Neural cell (in vitro differentiated cells): ENCODE measurements at regions not wholly inside any gene's neighbourhood (a gene's known extent, or its start where the extent isn't known, plus 50 kb on each side); places are given as distances from the start of the nearest gene placed in this dataset.

Experiments
- H2AFZ ChIP-seq: fragments of 200-600, 300-800 bp; sonication (generic), shearing (Covaris generic); 2 replicates; pipeline ENCODE4 v1.6.0; 2014; ENCODE audit warnings: low read depth, mild to moderate bottlenecking, antibody characterized with exemption, low read length, moderate library complexity
- H3F3A ChIP-seq: fragments of 200-600 bp; shearing (Covaris generic); 2 replicates; pipeline ENCODE4 v1.6.1; 2016; ENCODE audit warnings: mild to moderate bottlenecking, moderate library complexity, mixed read lengths, antibody characterized with exemption, low read length; ENCODE audit not compliant: insufficient read depth, poor library complexity, severe bottlenecking
- H3K27ac ChIP-seq: fragments of 200-600, 300-800 bp; sonication (generic), shearing (Covaris generic); 2 replicates; pipeline ENCODE4 v1.5.1; 2014; ENCODE audit warnings: mild to moderate bottlenecking, low read length, moderate library complexity
- H3K27me3 ChIP-seq: fragments of 300-800, 200-600 bp; sonication (generic), shearing (Covaris generic); 2 replicates; pipeline ENCODE4 v1.6.0; 2014; ENCODE audit warnings: mild to moderate bottlenecking, low read depth, low read length, moderate library complexity; ENCODE audit not compliant: insufficient read depth
- H3K36me3 ChIP-seq: fragments of 300-800, 200-600 bp; sonication (generic), shearing (Covaris generic); 2 replicates; pipeline ENCODE4 v1.5.1; 2014; ENCODE audit warnings: mild to moderate bottlenecking, antibody characterized with exemption, low read length, moderate library complexity; ENCODE audit not compliant: insufficient read depth
- H3K4me2 ChIP-seq: fragments of 300-800, 200-600 bp; sonication (generic), shearing (Covaris generic); 2 replicates; pipeline ENCODE4 v1.6.0; 2014; ENCODE audit warnings: mild to moderate bottlenecking, low read length
- H3K4me3 ChIP-seq: fragments of 300-800, 200-600 bp; sonication (generic), shearing (Covaris generic); 2 replicates; pipeline ENCODE4 v1.5.1; 2014; ENCODE audit warnings: mild to moderate bottlenecking, low read length, moderate library complexity
- H3K79me2 ChIP-seq: fragments of 200-600 bp; shearing (Covaris generic); replicated peaks from 2 replicates; pipeline ENCODE4 v1.6.0; 2014; ENCODE audit warnings: mild to moderate bottlenecking, low read length, moderate library complexity; ENCODE audit not compliant: insufficient read depth
- H3K9ac ChIP-seq: fragments of 300-800, 200-600 bp; sonication (generic), shearing (Covaris generic); 2 replicates; pipeline ENCODE4 v1.6.1; 2016; ENCODE audit warnings: mild to moderate bottlenecking, low read length, mixed read lengths
- H3K9me2 ChIP-seq: fragments of 200-600 bp; shearing (Covaris generic); 2 replicates; pipeline ENCODE4 v1.6.1; 2016; ENCODE audit warnings: mild to moderate bottlenecking, low read length, mixed read lengths; ENCODE audit not compliant: insufficient read depth
- H3K9me3 ChIP-seq: fragments of 200-600, 300-800 bp; sonication (generic), shearing (Covaris generic); 2 replicates; pipeline ENCODE4 v1.6.1; 2016; ENCODE audit warnings: mild to moderate bottlenecking, mixed run types, low read length, moderate library complexity, mixed read lengths
- H4K20me1 ChIP-seq: fragments of 200-600 bp; shearing (Covaris generic); 2 replicates; pipeline ENCODE4 v1.6.1; 2016; ENCODE audit warnings: mild to moderate bottlenecking, mixed run types; ENCODE audit not compliant: insufficient read depth
- EP300 ChIP-seq: fragments of 450-650 bp; conservative IDR thresholded peaks from 2 replicates; pipeline ENCODE4 v1.6.1; 2014; ENCODE audit warnings: antibody characterized with exemption, mild to moderate bottlenecking, moderate library complexity; ENCODE audit not compliant: poor library complexity, severe bottlenecking
- EZH2 ChIP-seq: fragments of 200-600, 300-800 bp; shearing (Covaris generic), sonication (generic); IDR thresholded peaks from 2 replicates; pipeline ENCODE4 v1.6.1; 2014; ENCODE audit warnings: antibody characterized with exemption, low read length, borderline replicate concordance, mild to moderate bottlenecking; ENCODE audit not compliant: insufficient read depth, poor library complexity, severe bottlenecking
- MXI1 ChIP-seq: fragments of 450-650 bp; conservative IDR thresholded peaks from 2 replicates; pipeline ENCODE4 v1.6.1; 2014; ENCODE audit warnings: antibody characterized with exemption, mild to moderate bottlenecking; ENCODE audit not compliant: poor library complexity, severe bottlenecking
- POLR2AphosphoS5 ChIP-seq: IDR thresholded peaks from 2 replicates; pipeline ENCODE4 v1.6.1; 2012
- RAD21 ChIP-seq: fragments of 450-650 bp; conservative IDR thresholded peaks from 2 replicates; pipeline ENCODE4 v1.6.1; 2014; ENCODE audit warnings: antibody characterized with exemption, mild to moderate bottlenecking, moderate library complexity
- SMC3 ChIP-seq: fragments of 450-650 bp; conservative IDR thresholded peaks from 2 replicates; pipeline ENCODE4 v1.6.1; 2014; ENCODE audit warnings: antibody characterized with exemption, mild to moderate bottlenecking, moderate library complexity; ENCODE audit not compliant: poor library complexity
- TAF1 ChIP-seq: IDR thresholded peaks from 2 replicates; pipeline ENCODE4 v1.6.1; 2012; ENCODE audit warnings: low read depth
- TF ChIP-seq, protein P1 (sequence below): fragments of 450-650 bp; IDR thresholded peaks from 2 replicates; pipeline ENCODE4 v1.5.1; 2014; ENCODE audit warnings: antibody characterized with exemption, mild to moderate bottlenecking, moderate library complexity; ENCODE audit not compliant: poor library complexity, severe bottlenecking
- TF ChIP-seq, protein P2 (sequence below): IDR thresholded peaks from 2 replicates; pipeline ENCODE4 v1.6.1; 2012; ENCODE audit warnings: borderline replicate concordance

DNA sequence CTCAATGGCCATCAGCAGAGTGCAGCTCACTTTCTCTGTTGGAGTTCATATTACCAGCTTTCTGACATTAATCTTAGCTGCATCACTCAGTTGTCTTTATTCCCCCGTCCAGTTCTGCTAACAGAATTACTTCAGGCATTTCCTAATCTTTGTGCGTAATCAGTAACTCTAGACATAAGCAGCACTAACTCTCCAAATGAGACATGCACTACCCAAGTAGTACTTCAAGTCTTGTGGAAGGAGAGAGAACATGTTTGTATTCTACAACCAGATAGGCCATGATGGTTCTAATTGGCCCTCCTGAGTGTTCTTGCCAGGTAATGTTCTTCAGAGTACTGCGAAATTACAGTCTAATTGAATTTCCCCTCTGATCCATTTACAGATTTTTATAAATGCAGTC, 448.5 kb upstream of the RPS6KA3 start (continued):
- TF ChIP-seq, protein P1, sequence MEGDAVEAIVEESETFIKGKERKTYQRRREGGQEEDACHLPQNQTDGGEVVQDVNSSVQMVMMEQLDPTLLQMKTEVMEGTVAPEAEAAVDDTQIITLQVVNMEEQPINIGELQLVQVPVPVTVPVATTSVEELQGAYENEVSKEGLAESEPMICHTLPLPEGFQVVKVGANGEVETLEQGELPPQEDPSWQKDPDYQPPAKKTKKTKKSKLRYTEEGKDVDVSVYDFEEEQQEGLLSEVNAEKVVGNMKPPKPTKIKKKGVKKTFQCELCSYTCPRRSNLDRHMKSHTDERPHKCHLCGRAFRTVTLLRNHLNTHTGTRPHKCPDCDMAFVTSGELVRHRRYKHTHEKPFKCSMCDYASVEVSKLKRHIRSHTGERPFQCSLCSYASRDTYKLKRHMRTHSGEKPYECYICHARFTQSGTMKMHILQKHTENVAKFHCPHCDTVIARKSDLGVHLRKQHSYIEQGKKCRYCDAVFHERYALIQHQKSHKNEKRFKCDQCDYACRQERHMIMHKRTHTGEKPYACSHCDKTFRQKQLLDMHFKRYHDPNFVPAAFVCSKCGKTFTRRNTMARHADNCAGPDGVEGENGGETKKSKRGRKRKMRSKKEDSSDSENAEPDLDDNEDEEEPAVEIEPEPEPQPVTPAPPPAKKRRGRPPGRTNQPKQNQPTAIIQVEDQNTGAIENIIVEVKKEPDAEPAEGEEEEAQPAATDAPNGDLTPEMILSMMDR = no peak
- TF ChIP-seq POLR2AphosphoS5 (no peak), EP300 (no peak)

DNA sequence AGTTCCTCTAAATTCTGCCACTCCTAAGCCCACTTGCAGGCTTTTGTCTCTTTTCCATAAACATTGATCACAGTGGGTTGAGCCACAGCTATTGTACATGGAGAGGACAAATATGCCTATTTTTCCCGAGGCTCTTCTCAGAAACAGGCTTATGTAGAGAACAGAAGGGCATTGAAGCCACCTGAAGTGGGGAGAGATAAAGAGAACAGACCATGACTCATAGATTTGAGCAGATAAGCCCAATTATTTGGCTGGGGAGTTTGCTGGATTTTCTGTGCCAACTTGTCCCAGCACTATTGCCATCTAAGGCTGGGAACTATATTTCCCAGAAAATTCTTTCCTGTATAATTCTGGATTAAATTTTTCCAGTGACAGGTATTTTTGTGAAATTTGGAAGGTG, 446.1 kb upstream of the RPS6KA3 start:
- TF ChIP-seq POLR2AphosphoS5 (no peak), SMC3 (no peak), TAF1 (no peak), EZH2 (no peak), RAD21 (no peak), EP300 (no peak), MXI1 (no peak)
- TF ChIP-seq, protein P2, sequence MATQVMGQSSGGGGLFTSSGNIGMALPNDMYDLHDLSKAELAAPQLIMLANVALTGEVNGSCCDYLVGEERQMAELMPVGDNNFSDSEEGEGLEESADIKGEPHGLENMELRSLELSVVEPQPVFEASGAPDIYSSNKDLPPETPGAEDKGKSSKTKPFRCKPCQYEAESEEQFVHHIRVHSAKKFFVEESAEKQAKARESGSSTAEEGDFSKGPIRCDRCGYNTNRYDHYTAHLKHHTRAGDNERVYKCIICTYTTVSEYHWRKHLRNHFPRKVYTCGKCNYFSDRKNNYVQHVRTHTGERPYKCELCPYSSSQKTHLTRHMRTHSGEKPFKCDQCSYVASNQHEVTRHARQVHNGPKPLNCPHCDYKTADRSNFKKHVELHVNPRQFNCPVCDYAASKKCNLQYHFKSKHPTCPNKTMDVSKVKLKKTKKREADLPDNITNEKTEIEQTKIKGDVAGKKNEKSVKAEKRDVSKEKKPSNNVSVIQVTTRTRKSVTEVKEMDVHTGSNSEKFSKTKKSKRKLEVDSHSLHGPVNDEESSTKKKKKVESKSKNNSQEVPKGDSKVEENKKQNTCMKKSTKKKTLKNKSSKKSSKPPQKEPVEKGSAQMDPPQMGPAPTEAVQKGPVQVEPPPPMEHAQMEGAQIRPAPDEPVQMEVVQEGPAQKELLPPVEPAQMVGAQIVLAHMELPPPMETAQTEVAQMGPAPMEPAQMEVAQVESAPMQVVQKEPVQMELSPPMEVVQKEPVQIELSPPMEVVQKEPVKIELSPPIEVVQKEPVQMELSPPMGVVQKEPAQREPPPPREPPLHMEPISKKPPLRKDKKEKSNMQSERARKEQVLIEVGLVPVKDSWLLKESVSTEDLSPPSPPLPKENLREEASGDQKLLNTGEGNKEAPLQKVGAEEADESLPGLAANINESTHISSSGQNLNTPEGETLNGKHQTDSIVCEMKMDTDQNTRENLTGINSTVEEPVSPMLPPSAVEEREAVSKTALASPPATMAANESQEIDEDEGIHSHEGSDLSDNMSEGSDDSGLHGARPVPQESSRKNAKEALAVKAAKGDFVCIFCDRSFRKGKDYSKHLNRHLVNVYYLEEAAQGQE = no peak
- TF ChIP-seq, protein P1 = no peak
- no peak overlapping the region for H3K4me3 ChIP-seq
- H3K27me3 ChIP-seq = no peaks in the 10 kb centered on the region
- no peaks in the 10 kb centered on the region for H3K9me3 ChIP-seq
- H3K36me3 ChIP-seq = no peaks in the 10 kb centered on the region
- no peak overlapping the region for H3K4me2 ChIP-seq
- no peak overlapping the region for H3K27ac ChIP-seq
- no peaks in the 10 kb centered on the region for H3F3A ChIP-seq
- H2AFZ ChIP-seq = no peak overlapping the region
- no peaks in the 10 kb centered on the region for H4K20me1 ChIP-seq
- no peaks in the 10 kb centered on the region for H3K9me2 ChIP-seq
- no peaks in the 10 kb centered on the region for H3K79me2 ChIP-seq
- no peak overlapping the region for H3K9ac ChIP-seq

DNA sequence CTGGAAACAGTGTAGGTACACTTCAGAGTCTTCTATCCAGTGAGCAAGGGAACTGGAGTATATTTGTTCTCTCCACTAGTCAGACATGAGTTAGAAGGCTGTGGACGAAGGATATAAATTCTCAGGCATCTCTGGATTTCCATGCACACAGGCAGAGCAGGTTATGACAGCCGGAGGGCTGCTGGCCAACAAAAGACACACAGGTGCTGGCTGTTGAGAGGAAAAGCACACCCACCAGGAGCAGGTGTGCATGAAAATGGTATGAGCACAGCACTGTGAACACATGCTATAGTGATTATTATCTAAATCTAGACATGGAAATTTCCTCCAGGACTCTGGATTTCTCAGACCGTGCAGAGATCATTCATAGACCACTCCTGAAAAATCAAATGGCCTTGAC, 444.7 kb upstream of the RPS6KA3 start:
- TF ChIP-seq MXI1 = no peak
- no peak for TF ChIP-seq EP300
- TF ChIP-seq, protein P2 = no peak
- no peak for TF ChIP-seq EZH2
- no peak for TF ChIP-seq SMC3
- TF ChIP-seq RAD21 = no peak
- TF ChIP-seq POLR2AphosphoS5 = no peak
- TF ChIP-seq, protein P1 = no peak
- TF ChIP-seq TAF1 = no peak
- Histone ChIP-seq H4K20me1 (no peaks in the 10 kb centered on the region), H3K9me3 (no peaks in the 10 kb centered on the region), H2AFZ (no peak overlapping the region), H3K27me3 (no peaks in the 10 kb centered on the region), H3K79me2 (no peaks in the 10 kb centered on the region), H3F3A (no peaks in the 10 kb centered on the region), H3K36me3 (no peaks in the 10 kb centered on the region), H3K4me3 (no peak overlapping the region), H3K27ac (no peak overlapping the region), H3K9me2 (no peaks in the 10 kb centered on the region), H3K4me2 (no peak overlapping the region), H3K9ac (no peak overlapping the region)
